HG03442 (cell line): ENCODE measurements at regions not wholly inside any gene's neighbourhood (a gene's known extent, or its start where the extent isn't known, plus 50 kb on each side); places are given as distances from the start of the nearest gene placed in this dataset.

Source experiments
- ATAC-seq: cut with Tn5 transposase; IDR thresholded peaks from one replicate; pipeline ENCODE4 v1.9.1; 2021; ENCODE audit warnings: mild to moderate bottlenecking, moderate library complexity; ENCODE audit not compliant: unreplicated experiment

DNA sequence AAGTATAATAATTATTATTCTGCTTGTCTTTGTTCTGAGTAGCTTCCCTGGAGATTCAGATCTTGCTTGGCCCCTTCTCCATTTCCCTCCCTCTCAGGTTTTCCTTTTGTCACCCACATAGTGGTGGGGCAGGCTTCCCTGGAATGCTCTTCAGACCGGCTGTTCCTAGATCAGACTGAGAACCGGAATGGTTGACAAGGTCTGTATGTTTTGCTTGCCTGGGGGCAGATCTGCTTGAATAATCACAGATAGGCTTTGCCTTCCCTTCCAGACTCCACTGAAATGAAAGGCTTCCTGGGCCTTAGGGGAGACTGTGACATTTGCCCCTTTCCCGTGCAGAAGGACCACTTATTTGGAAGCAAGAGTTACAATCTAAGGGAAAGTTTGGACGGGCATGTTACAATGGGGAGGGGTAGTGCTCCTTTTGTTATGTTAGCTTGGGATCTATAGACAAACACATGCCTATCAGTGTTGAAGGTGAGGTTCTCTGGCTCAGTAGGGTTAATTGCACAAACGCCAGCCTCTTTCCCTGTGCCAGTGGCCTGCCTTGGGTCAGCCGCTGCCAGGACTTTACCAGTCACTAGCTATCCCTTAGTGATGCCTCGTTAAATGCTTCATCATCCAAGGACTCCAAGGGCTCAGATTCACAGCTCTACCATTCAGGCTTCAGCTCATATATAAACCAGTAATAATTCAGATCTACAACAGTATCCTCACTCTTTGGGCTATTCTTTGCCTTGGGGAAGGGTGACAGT lies 178.6 kb downstream of the SNAPC1 start:
- ATAC-seq = no peak

DNA sequence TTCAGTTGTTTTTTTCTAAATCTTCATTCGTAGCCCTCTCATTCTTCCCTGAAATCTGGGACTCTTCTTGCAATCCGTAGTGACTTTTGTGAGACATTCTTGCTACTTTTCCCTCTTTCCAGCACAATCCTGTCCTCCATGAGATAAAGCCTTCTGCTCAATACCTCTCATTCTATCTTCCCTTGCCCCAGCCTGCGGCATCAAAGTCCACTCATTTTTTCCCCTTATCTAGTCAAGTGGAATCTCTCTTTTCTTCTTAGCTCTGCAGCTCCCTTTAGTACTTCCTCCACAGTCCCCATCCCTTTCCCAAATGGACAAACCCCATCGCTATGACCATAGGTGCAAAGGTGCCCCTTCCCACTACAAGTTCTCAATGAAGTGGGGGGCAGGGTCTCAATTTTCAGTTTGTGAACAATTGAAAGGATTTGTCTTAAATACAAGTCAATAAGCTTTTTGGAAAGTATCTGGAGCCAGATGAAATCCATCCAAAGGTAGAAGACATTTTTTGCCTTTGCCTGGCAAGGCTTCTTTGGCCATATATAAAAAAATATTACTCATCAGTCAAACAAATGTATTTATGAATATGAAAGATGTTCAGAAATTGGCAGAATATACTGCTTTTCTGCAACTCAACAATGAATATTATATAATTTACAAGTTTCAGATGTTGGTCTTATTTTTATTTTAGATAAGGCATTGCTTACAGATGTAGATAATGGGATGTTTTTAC lies 179.4 kb downstream of the SNAPC1 start:
- ATAC-seq = no peak

DNA sequence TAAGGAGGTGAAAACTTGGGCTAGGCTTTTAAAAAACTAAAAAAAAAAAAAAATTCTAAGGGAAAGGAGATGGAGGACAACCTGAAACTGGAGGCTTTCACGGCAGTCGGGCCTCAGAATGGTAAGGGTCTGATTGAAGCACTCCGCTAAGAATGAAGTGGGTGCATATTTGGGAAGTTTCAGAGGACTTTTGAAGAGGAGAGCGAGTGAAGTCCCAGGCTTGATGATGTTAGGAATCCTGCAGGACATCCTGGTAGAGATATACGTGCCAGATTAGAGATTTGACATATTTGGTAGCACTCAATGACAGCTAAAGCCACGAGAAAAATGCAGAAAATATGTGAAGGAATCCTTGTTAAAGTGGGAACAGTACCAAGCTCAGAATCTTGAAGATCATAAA lies 186.2 kb downstream of the SNAPC1 start:
- ATAC-seq = no peak

DNA sequence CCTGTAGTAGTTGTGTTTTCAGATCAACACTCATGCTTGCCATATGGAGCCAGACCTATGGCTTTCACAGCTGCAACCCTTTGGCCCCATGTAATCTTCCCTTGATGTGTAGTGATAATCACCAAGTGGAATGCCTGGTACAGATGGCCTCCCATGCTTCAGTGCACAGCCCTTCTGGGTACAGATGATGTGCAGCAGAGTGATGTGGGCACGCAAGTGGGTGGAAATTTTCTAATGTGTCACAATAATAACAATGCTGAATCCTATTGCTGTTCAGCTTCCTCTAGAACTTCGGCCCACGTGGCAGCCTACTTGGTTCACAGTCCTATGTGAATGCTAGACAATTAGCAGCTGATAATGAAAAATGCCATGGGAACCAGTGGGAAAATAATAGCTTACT lies 188.1 kb downstream of the SNAPC1 start:
- no peak for ATAC-seq

DNA sequence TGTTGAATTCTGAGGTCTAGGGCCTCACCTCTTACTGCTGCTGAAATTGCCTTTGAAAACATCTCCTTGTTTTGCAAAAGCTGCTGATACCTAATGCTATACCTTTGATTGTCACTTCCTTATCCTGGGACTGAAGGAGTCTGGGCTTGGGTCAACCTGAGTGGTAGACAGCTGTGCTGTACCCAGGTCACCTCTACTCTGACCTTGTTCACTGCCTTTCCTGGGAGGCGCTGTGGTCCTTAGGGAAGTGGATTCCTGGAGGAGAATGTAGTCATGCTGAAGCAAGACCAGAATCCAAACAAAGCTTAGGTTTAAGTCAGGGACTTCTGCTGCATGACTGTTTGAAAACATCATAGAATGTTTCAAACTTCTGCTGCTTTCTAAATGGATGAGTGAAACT lies 191.4 kb downstream of the SNAPC1 start:
- no peak for ATAC-seq

DNA sequence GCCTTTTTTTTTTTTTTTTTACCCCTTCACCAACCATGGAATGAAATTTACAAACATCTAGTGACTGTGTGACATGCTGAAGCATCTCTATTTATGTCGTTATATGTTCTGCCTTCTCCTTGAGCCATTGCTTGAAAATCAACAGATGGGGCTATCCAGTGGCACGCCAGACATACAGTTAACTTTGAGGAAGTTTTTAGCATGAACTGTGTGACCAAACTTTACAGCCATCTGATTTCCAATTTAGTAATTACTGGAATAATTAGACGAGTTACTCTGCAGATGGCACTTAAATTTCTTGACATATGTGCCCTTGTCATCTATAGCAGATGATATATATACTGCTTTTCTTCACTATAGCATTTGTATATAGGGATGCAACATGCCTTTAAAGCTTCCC lies 192.1 kb downstream of the SNAPC1 start:
- no peak for ATAC-seq

DNA sequence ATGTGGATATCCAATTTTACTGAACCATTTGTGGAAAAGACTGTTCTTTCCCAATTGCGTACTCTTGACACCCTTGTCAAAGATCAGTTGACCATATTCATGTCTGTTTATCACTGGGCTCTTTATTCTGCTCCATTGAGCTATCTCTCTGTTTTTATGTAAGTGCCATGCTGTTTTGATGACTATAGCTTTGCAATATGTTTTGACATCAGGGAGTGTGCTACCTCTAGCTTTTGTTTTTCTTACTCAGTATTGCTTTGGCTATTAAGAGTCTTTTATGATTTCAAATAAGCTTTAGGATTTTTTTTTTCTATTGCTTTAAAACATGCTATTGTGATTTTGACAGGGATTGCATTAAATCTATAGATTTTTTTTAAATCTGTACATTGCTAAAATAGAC lies 194.3 kb downstream of the SNAPC1 start:
- no peak for ATAC-seq

DNA sequence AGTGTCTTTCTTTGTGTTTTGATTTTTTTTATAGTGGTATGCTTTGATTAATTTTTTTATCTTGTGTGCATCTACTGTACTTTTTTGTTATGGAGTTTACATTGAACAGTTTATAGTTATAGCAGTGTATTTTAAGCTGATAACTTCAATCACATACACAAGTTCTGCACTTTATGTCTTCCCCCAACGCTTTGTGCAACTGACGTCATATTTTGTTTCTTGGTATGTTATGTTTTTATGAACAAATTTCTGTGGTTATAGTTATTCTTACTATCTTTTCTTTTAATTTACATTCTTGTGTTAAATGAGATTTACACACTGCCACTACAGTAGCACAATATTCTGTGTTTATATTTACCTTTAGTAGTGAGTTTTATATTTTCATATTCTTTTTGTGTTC lies 197.1 kb downstream of the SNAPC1 start:
- no peak for ATAC-seq

DNA sequence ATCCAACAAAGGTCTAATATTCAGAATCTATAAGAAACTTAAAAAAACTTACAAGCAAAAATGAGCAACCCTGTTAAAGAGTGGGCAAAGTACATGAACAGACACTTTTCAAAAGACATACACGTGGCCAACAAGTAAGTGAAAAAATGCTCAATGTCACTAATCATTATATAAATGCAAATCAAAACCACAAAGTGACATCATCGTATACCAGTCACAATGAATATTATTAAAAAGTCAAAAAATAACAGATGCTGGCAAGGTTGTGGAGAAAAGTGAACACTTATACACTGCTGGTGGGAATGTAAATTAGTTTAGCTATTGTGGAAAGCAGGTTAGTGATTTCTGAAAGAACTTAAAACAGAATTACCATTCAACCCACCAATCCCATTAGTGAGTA lies 199.1 kb downstream of the SNAPC1 start:
- no peak for ATAC-seq

DNA sequence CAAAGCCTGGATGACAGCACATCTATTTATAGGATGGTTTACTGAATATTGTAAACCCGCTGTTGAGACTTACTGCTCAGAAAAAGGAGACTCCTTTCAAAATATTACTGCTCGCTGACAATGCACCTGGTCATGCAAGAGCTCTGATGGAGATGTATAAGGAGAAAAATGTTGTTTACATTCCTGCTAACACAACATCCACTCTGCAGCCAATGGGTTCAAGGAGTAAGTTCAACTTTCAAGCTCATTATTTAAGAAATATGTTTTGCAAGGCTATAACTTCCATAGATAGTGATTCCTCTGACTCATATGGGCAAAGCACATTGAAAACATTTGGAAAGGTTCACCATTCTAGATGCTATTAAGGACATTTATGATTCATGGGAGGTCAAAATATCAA lies 201.7 kb downstream of the SNAPC1 start:
- ATAC-seq = no peak

DNA sequence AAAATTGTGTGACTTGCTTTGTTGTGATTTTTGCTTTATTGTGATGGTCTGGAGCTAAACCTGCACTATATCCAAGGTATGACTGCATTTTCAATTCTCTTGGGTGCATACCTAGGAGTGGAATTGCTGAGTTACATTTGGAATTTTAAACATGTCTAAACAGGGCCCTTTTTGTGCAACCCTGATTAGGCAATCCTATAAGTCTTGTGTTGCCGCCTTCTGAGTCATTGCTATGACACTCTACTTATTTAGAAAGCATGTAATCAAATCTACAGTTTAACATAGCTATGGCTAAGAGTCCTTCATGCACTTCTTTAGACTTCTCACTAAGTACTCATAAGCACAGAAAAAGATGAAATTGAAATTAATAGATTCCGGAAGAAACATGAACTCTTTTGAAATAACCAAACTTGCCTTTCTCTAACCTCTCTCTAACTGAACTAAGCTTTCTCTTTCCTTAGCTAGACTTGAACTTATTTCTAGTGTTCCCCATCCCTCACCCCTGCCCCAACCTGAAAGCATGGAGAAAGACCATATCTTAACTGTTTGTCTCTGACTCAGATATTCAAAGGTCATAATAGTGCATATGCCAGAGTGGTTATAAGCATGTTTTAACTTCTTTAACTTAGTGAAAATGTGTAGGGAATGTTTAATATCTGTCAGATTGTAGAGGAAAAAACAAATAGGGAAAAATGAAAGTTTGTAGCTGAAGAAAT lies 203.0 kb downstream of the SNAPC1 start:
- no peak for ATAC-seq

DNA sequence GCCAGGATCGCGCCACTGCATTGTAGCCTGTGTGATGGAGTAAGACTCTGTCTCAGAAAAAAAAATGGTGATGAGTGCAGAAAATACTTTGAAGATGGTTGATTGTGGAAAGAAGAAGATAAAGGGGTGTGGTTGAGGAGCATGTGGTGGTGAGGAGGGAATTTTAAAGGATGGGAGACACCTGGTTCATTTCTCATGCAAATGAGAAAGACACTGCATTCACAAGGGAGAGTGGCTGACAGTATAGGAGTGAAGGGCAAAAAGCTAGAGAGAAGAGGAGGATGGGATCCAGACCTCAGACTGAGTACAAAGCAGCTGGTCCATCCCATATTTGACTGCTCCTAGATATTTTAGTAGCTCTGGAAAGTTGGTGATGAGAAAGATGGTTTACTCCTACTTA lies 206.0 kb downstream of the SNAPC1 start:
- ATAC-seq = no peak

DNA sequence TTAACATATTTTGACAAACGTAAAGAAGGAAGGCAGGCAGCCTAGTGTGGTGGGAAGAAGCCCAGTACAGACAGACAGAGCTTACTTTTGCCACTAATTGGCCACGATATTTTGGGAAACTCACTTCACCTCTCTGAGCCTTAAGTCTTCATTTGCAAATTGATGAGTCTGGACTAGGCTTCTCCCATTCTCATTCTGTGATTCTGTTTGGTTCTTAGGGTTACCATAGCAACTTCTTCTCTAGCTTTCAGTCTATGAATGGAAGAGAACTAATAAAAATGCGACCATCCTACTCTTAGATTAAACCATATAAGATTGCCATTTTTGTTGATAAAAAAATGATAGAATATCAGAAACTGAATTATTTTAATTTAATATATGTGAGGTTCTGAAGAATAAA lies 210.5 kb downstream of the SNAPC1 start:
- ATAC-seq = no peak

DNA sequence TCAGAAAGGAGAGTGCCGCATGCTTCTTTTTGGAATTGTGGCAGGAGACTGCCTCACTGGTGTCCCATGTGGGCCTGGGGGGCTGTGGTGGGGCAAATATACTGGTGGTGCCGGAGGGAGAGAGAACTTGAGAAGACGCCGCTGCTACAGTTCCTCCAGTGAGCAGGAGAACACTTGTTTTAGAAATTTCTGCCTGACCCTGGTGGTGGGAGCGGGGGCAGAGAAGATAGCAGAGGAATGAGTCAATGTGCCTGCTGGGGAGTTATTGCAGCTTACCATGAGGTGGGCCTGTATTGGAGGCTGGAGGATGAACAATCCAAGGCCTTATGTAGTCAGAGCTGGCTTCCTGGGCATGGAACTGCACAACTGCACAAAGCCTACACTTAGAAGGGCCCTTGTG lies 211.8 kb downstream of the SNAPC1 start:
- no peak for ATAC-seq

DNA sequence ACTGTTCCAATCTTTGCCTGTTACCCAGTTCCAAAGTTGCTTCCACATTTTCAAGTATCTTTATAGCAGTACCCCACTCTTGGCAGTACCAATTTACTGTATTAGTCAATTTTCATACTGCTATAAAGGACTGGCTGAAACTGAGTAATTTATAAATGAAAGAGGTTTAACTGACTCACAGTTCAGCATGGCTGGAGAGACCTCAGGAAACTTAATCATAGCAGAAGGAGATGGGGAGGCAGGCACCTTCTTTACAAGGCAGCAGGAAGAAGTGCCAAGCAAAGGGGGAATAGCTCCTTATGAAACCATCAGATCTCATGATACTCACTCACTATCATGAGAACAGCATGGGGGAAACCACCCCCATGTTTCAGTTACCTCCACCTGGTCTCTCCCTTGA lies 215.0 kb downstream of the SNAPC1 start:
- no peak for ATAC-seq

DNA sequence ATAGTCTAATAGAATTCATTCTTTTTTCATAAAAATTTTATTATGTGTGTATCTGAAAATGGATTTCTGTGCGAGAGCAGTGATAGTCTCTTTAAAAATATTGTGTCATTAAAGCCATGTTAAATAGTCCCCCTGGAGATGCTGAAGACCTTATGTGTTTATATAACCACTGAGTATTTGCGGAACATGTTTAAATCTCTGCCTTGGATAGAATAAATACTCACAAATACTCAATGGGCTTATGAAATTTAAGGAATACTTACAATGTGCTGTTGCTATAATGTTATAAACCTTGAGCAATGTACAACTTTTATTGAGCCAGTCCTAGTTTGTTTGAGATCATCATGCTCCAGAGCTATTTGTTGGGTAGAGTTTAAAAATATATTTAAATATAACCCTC lies 226.0 kb downstream of the SNAPC1 start:
- no peak for ATAC-seq

DNA sequence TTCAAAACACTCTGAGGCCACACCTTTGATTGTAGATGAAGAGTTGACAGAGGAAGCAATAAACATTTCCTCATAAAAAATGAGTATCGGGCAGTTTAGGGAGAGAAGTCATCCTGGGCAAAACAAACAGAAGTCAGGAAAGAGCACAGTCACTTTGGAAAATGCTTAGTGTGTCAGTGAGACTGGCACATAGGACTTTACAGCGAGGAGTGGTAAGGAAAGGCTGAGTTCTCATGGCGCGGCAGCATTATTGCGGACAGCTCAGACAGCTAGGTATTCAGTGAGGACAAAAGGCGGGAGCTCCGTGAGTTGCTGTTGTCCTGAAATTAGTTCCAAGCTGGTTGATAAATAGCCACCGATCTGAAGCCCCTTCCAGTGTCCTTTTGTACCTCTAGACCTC lies 229.9 kb downstream of the SNAPC1 start:
- no peak for ATAC-seq

DNA sequence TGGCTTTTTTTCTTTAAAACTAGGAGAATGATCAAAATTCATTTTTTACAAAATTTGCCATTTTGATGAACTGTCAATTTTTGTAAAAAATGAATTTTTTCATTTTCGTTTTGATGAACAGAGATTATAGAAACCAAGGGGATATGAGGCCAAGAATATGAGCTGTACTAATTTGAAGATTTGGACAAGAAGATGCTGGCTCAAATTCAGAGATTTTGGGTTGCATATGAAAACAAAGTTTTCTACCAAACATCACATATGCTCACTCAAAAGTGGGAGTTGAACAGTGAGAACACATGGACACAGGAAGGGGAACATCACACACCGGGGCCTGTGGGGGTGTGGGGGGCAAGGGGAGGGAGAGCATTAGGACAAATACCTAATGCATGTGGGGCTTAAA lies 230.7 kb downstream of the SNAPC1 start:
- ATAC-seq = no peak

DNA sequence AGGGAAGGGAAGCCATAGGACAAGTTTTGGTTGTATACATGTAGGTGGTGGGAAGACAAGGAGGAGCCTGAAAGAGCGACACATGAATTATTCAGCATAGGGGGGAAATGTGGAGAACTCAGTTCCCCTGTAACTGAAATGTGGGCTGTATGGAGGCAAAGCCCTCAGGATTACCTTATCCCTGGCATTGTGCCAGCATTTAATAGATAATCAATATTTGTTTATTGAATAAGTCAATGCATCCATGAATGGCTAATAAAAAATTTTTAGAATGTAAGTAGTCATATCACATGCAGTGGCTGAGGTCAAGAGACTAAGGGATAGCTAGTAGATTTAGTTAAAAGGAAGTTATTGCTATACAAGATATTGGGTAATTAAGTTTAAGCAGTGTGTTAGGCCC lies 232.4 kb downstream of the SNAPC1 start:
- ATAC-seq = no peak

DNA sequence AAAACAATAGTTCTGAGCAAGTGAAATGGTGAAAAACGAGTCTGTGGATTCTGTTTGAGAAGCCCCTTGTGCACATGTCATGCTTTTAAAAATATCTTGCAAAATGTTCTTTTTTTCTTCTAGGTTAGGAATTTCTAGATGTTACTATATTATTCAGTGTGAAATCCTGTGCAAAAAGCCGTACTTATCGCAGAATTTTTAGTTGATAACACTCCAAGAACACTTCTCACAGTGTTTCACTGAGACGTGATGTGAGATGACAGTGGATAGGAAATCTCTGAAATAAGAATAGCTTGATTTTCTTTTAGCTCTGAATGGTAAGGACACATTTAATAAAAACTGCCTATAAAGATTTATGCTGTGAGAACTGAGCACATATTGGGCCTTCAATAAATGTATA lies 234.5 kb downstream of the SNAPC1 start:
- no peak for ATAC-seq

DNA sequence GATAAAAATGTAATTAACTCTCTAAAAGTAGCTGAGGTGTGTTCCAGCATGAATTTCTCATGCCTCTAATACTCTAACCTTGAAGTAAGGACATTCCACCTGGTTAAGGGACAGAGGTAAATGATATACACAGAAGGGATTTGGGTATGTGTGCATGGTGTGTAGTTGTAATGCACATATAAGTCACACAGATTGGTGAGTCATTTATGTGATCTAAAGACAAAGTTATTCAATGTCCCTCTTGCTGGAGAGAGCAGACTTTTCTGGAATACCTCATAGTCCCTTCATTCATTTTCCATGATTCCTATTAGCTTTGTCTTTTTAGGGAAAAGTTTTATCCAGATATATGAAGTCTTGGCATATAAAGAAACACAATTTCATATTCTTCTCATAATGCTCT lies 234.9 kb downstream of the SNAPC1 start:
- ATAC-seq = no peak

DNA sequence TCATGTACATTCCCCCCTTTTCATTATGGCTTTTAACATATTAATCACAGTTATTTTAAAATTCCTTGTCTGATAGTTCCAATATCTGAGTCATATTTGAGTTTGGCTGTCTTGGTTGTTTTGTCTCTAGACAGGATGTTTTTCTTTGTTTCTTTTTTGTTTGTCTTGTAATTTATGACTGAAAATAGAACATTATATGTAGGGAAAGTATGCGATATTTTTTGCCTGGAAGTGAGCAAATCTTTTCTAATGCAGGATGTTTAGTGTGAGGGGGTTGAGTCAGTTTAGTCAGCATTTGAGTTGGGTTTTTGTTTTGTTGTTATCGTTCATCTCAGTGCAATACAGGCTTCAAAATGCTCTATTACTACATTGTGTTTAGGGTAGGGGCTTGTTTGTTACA lies 239.7 kb downstream of the SNAPC1 start:
- no peak for ATAC-seq
